Lower leg skin (tissue), 4 donors: ENCODE measurements at regions not wholly inside any gene's neighbourhood (a gene's known extent, or its start where the extent isn't known, plus 50 kb on each side); places are given as distances from the start of the nearest gene placed in this dataset.

Experiments used
- DNase-seq, 2 donors: peaks; one replicate each; pipeline ENCODE4 v3.0.0-alpha.2; 2019; ENCODE audit warnings: low spot score in 2 of 2
- H3K4me3 ChIP-seq: fragments of 200-600 bp; sonication (generic); 2 replicates; pipeline ENCODE4 v1.5.1; 2017; ENCODE audit warnings: mild to moderate bottlenecking, low read depth; ENCODE audit not compliant: poor library complexity, severe bottlenecking
- CTCF ChIP-seq, 3 donors: fragments of 450-650 bp; IDR thresholded peaks; one replicate each; pipeline ENCODE4 v1.5.1; 2016; ENCODE audit warnings: antibody characterized with exemption in 3 of 3, mild to moderate bottlenecking in 3 of 3, moderate library complexity in 2 of 3
- POLR2A ChIP-seq, 2 donors: fragments of 450-650 bp; IDR thresholded peaks; one replicate each; pipeline ENCODE4 v1.6.1; 2016 to 2017; ENCODE audit warnings: antibody characterized with exemption in 2 of 2, mild to moderate bottlenecking in 1 of 2, moderate library complexity in 1 of 2
- WGBS, 2 donors: methylation state at CpG; one replicate each; pipeline ENCODE4 v1.1.5; 2018; 5-methylcytosine and 5-hydroxymethylcytosine counted together
- intact Hi-C: fragments of 100-400 bp; cut with DNase I; formaldehyde crosslinking; loops from one replicate; pipeline ENCODE4 v1.15.0; 2023; ENCODE audit warnings: low total_unique reads

GRCh38 chr9:7245976-7246580, 488.3 kb downstream of the KDM4C start:
- no peak overlapping the region for H3K4me3 ChIP-seq
- 59 to 73% methylated on average over 8 of the region's 8 CpGs for WGBS, 2 donors
- TF ChIP-seq CTCF (IDR thresholded peaks at IDR 0.05) (no peak), POLR2A (IDR thresholded peaks at IDR 0.05) (no peak)
- intact Hi-C loops: no loop called here
- DNase-seq: no peak

GRCh38 chr9:7243838-7244237, 486.1 kb downstream of the KDM4C start:
- no peak for DNase-seq

GRCh38 chr9:7242126-7242525, 484.4 kb downstream of the KDM4C start:
- intact Hi-C loops: no loop called here
- DNase-seq: no peak
- TF ChIP-seq POLR2A (IDR thresholded peaks at IDR 0.05) (no peak), CTCF (IDR thresholded peaks at IDR 0.05) (no peak)
- no peak overlapping the region for H3K4me3 ChIP-seq
- WGBS, 2 donors: 78 to 91% methylated on average over 1 of the region's 1 CpG

More at GRCh38 chr9:7243838-7244237, 486.1 kb downstream of the KDM4C start:
- H3K4me3 ChIP-seq: no peak overlapping the region
- TF ChIP-seq POLR2A (IDR thresholded peaks at IDR 0.05) (no peak), CTCF (IDR thresholded peaks at IDR 0.05) (no peak)
- intact Hi-C loops: no loop called here

- 86 to 93% methylated on average over 2 of the region's 2 CpGs for WGBS, 2 donors
Measured at GRCh38 chr9:7241694-7242093, 483.9 kb downstream of the KDM4C start.

GRCh38 chr9:7240569-7241311, 483.0 kb downstream of the KDM4C start:
- intact Hi-C loops: no loop called here

More at GRCh38 chr9:7241694-7242093, 483.9 kb downstream of the KDM4C start:
- TF ChIP-seq POLR2A (IDR thresholded peaks at IDR 0.05) (no peak), CTCF (IDR thresholded peaks at IDR 0.05) (no peak)
- H3K4me3 ChIP-seq: no peak overlapping the region
- intact Hi-C loops: no loop called here
- no peak for DNase-seq

More at GRCh38 chr9:7240569-7241311, 483.0 kb downstream of the KDM4C start:
- WGBS, 2 donors: 66 to 70% methylated on average over 5 of the region's 5 CpGs
- TF ChIP-seq POLR2A (IDR thresholded peaks at IDR 0.05): no peak
- no peak for TF ChIP-seq CTCF (IDR thresholded peaks at IDR 0.05)
- DNase-seq: no peak
- H3K4me3 ChIP-seq: no peak overlapping the region
